ENCODE measurements at regions not wholly inside any gene's neighbourhood (a gene's known extent, or its start where the extent isn't known, plus 50 kb on each side); places are given as distances from the start of the nearest gene placed in this dataset.
"Not testable (repeated sequence)": the region's sequence is repeated elsewhere in the genome, so short reads cannot be mapped to it uniquely, and the experiment has no call there.

DNA sequence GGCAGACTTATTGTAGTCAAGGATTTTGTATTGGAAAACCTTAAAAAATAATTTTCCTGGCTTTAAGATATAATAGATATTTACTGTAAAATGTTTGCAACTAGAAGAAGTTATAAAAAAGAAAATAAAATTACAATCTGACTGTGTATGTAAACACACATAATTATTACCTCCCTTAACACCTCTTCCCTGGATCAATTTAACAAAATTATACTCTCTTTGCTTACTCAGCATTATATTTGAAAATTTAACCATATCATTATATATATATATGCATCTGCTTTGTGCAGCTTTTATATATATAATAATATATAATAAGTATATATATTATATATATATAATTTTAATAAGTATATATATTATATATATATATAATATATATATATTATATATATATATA is 131.7 kb upstream of the FAM98A start:
- ChIA-PET CTCF (no interaction called here), POLR2A (no interaction called here)

DNA sequence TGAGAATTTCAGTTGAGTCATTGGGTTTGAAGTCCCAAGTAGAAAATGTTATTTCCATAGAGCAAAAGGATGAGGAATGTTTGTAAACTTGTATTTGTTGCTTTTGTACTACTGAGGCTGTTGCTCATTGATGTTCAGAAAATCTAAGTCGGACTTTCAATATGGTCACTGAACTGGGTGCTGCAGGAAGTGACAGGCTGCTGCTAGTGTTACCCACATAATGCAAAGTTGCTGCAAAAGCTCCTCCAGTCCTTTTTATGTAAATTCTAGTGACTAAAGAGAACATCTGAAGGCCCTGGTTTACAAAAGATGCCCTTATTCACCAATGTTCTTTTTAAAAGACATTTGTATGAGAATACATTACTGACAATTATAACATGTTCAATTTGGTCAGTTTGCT is 131.1 kb upstream of the FAM98A start:
- ChIA-PET POLR2A (no interaction called here), CTCF (no interaction called here)

DNA sequence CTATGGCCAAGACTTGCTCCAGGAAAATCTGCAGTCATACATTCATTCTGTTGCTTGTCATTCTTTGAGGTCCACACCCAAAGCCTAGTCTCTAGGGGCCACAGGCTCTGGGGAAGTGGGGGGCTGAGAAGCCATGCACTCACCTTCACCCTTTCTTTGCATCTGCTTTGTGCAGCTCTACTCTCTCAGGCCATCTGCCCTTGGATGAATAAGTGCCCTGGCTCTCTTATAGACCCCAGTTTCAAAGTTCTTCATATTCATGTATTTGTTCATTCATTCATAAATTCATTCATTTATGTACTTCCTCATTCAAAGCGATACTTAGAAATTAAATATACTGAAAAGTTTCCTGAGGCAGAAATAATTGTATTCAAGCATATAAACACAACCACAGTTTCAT is 130.3 kb upstream of the FAM98A start:
- ChIA-PET CTCF (no interaction called here), POLR2A (no interaction called here)

DNA sequence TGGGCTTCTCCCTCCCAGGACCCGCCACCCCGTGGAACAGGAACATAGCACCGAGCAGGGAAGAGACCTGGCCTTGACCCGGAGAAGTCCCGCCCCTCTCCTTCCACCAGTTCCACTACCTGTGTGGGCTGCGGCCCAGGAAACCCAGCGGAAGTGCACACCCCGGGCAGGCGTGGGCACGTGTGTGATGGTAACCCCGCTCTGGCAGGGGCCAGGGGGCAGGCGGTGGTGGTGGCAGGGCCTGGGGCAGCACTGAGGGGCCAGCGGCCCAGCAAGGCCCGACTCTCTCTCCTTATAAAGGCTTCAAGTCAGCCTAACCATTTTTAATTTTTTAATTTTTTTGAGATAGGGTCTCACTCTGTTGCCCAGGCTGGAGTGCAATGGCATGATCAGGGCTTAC is 129.0 kb upstream of the FAM98A start:
- ChIA-PET CTCF (no interaction called here), POLR2A (no interaction called here)

DNA sequence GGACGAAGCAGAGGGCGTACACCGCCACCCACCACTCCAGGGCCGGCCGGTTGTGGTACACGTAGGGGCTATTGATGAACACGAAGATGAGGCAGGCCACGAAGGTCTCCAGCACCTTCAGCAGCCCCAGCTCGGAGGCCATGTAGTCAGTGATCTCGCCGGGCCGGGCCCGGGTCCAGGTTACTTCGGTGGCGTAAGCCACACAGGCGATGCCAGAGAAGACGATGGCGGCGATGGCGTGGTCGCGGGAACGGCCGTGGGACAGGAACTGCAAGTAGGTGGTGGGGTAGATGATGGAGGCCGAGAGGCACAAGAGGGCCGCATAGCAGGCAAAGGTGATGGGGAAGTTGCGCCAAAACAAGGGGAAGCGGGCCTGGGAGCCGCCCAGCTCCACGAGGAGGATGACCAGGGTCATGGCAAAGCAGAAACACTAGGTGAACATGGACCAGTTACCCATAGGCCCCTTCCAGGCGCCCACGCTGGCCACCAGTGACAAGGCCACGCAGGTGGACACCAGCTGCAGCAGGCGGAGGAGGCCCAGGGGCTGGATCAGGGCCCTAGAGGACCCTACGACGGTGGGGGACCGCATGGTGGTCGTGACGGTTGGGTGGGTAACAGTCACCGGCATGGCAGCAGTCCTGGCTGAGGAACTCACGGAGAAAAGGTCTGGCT is 128.4 kb upstream of the FAM98A start:
- ChIA-PET POLR2A (no interaction called here), CTCF (no interaction called here)

DNA sequence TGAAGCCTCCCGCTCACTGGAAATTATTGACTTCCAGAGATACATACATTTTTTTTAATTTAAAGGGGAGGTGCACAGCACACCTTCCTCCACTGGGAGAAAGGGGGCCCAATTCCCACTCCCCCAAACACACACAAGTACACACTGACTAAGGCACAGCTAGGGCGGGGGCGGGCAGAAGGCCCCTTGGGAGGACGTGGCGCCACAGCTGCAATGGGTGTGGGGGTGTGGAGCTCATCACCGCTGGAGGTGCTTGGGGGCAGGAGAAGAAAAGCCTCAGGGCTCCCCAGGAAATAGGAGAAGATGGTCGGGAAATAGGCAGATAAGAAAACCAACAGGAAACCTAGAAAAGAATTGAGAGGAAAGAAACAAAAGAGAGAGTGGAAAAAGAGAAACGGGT is 127.3 kb upstream of the FAM98A start:
- CTCF ChIA-PET = no interaction called here
- POLR2A ChIA-PET = no interaction called here

DNA sequence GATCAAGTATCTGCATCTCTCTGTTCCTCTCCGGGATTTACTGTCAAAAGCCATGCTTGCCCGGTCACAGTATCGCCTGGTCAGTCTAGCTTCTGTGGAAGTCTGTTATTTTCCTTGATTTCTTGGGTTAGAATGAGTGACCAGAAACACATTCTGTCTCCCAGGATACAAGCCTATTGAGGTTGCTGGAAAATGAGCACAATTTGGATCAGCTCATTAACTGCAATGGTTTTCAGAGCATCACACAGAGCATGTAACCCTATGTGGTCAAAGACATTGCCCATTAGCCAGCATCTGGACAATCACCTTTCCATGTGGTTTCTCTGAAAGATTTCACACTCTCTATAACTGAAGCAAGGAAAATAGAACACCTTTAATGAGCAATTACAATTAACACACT is 124.2 kb upstream of the FAM98A start:
- CTCF ChIA-PET = no interaction called here
- POLR2A ChIA-PET = no interaction called here

DNA sequence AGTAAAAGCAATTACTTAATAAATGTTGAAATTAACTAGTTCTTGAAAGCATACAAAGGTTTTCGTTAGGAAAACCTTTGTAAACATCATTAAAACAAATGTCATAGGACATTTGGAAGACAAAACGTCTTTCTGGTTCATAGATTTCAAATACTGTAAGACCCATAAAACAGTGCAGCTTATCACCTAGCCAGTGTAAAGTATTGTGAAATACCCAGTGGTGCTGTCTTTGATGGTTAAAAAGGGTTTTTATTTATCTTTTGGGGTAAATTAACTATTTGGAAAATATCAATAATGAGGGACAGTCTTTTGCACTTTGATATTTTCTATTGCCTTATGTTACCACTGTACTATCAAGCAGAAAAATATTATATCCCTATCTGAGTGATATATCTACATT is 120.0 kb upstream of the FAM98A start:
- ChIA-PET POLR2A (no interaction called here), CTCF (no interaction called here)

DNA sequence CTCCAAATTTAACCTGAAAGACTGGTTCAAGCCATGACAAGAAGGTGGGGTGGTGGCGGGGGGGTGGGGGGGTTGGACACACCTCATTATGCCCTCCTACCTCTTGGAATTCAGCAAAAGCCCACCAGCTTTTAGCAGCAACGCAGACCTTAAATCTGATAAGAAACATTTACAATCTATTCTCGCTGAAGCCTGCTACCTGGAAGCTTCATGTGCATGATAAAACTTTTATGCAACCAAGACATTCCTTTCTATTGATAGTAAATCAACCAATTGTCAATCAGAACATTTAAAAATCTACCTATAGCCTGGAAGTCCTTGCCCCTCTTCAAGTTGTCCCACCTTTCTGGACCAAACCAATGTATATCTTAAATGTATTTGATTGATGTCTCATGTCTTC is 113.6 kb upstream of the FAM98A start:
- ChIA-PET CTCF (no interaction called here), POLR2A (no interaction called here)

DNA sequence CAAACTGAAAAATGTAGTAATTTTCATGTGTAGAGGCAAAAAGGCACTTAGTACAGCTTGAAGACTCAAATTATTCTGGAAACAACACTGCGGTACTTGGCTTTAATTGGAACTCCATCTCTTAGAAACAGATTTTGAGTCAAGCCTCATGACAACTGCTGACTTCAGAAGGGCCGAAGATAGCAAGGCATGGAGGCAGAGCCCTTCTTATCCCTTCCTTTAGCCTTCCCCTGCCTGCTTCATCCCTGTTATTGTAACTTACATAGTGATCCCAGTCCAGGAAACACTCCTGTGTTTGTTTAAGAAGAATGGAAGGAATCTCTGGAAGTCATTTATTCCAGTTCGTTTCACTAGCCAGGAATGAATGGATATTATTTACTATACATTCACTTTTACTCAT is 110.9 kb upstream of the FAM98A start:
- POLR2A ChIA-PET = no interaction called here
- CTCF ChIA-PET = no interaction called here

DNA sequence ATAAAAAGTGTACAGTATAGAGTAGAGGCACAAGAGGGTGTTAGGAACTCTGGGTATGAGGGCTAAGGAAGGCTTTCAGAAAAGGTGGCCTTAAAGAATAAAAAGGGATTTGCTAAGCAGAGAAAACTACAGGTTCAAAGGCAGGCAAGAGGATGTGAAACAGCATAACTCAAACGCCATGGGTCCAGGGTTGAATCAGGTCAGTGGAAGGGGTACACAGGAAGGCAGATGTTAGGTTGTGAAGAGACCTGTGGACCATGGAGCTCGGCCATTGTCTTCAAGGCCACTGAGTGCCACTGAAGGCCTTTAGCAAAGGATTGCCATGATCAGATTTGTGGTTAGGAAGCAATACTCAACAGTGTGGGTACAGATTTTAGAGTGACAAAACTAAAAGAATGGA is 108.2 kb upstream of the FAM98A start:
- ChIA-PET POLR2A (no interaction called here), CTCF (no interaction called here)

DNA sequence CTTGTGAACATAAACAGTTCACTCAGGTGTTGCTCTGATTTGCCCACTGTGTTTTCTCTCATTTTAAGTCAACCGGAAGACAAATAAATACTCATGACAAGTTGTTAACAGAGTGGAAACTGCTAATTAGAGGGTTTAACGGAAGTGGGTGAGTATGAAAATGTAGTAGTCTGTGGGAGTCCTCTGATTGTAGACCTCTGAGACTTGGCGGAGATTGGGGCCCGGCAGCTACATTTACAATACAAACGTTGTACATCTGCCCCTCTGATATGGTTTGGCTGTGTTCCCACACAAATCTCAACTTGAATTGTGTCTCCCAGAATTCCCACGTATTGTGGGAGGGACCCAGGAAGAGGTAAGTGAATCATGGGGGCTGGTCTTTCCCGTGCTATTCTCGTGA is 107.3 kb upstream of the FAM98A start:
- ChIA-PET POLR2A (no interaction called here), CTCF (no interaction called here)

DNA sequence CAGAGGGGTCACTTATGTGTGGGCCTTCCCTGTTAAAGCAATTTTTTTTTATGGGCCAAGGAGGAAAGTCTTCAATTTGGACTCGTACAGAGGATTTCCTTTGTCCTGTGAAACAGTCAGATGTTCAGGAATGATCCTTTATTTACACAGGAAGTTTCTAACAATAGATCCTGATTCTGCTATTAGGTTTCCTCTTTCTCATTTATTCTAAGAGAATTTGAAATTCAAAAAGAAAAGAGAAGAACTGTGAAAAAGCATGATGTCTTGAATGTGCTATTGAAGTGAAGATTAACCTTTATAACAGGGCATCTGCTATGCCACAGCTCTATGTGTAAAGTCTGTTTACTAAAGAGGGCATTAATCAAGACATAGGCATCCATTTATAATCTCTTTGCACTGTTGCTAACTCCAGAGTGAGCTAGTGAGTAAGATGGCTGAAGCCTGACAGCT is 105.3 kb upstream of the FAM98A start:
- ChIA-PET POLR2A (no interaction called here), CTCF (no interaction called here)

DNA sequence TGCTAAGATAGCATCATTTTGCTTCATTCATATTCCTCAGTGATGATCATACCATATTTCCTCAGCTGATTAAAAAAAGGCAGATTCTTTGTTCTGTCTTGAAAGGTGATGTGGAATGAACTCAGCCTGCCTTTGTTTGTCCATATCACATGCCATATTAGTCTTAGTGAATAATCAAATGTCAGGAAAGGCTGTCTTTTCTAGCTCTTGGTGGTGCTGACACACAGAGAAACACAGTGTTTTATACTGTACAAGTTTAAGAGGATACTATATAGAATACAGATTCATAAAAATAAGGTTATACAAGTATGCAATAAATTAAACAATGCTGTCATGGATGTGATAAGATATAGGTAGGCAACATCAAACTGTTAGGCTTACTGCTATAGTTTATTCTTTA is 97.1 kb upstream of the FAM98A start:
- CTCF ChIA-PET = no interaction called here
- POLR2A ChIA-PET = no interaction called here

DNA sequence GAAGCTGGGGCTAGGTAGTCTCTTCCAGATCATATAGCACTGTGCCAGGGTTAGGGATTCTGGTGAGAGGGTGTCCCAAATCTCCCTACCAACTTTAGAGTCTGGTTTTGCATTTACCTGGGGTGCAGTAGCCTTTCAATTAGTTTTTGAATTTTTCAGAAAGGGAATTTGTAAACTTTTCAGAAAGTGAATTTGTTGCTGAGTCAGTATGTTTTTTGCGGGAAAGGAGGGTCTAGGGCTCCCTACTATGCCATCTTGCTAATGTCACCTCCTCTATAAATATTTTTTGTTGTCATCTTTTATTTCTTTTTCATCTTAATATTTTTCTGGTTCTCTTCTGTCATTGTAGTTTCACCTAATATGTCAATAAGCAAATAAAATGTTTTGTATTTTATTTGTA is 95.8 kb upstream of the FAM98A start:
- ChIA-PET POLR2A (no interaction called here), CTCF (no interaction called here)

DNA sequence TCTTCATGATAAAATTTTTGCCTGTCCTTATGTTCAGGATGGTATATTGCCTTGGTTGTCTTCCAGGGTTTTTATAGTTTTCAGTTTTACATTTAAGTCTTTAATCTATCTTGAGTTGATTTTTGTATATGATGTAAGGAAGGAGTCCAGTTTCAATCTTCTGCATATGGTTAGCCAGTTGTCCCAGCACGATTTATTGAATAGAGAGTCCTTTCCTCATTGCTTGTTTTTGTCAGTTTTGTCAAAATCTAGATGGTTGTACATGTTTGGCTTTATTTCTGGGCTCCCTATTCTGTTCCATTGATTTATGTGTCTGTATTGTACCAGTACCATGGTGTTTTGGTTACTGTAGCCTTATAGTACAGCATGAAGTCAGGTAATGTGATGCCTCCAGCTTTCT is 91.6 kb upstream of the FAM98A start:
- CTCF ChIA-PET, POLR2A ChIA-PET: not testable (repeated sequence)

DNA sequence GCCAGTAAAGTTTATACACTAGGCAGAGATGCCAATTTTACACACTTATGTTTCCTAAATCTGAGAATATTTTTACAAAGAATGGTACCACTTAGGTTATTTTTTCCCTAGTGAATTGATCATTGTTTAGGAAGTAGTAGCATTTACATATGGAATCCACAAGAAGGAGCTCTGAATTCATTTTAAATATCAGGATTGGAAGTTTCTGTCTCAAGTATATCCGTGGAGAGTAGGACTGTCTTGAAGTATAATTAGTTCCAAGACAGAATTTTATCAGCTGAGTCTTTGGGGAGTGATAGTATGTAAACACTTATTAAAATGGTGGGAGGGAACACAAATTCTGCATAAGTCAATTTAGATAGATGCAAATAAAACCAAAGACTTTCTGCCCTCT is 82.3 kb upstream of the FAM98A start:
- CTCF ChIA-PET = no interaction called here
- POLR2A ChIA-PET = no interaction called here

DNA sequence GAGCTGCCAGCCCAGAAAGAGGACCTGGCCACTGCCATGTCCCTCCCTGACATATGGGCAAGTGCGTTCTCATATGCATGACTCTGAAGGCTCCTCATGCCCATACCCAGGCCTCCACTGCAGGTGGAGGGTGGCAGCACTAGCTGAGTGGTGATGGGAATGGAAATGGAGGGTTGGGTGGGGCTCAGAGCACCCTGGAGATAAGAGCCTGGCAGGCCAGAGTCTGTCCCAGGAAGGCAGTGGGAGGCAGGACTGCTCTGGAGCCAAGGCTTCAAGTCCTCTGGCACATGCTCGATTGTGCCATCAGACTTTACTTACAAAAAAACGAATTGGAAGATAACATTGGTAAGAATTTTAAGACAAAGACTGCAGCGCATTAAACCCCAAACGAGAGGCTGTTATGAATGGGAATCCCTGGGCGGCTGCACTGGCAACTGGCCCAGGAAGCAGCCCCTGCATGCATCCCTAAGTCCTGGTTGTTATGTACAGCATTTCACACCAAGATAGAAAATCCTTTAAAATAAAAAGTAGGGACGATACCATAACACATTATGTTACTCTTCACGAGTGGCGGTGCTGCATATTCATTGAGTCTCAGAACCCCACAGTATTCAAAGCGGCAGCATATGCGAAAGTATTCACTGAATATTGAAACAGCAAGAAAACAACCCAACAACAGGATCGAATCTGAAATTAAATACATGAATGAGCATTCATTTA is 81.7 kb upstream of the FAM98A start:
- ChIA-PET CTCF (interaction anchor here (0.9 kb wide), 1 partner anchor 249 kb away, joined by 3 read pairs; no protein-coding TSS in a partner anchor), POLR2A (no interaction called here)

DNA sequence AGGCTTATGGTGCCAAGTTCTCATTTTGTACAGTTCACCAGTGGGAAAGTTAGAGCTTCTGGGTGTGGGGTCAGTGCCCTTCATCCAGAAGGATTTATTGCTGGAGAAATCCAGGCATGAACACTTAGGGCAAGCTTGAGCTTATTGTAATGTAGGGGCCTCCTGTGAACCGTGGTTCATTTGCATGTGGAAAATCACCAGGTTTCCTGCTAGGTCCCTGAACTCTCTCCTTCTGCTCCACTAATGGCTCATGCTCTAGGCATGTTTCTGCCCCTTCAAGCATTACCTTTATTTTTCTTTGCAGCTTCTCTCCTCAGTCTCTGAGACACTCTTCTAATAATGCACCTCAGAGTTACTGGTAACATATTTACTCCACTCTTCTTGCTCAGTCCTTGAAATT is 79.3 kb upstream of the FAM98A start:
- ChIA-PET CTCF (no interaction called here), POLR2A (no interaction called here)

DNA sequence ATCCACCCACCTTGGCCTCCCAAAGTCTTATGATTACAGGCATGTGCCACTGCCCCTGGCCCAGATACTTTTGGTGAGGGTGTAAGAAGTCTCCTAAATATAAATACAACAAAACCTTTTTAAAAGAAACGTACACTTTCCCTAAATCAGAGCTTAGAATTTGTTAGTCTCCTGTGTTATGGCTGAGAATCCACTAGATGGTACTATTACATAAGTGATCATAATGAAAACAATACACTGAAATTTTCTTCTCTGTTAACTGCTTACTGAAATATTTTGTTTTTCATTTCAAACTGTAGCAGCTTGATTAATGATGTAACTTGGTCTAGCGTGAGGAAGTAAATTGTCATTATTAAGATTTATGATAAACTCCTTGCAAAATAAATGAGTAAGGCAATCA is 74.8 kb upstream of the FAM98A start:
- POLR2A ChIA-PET = no interaction called here
- CTCF ChIA-PET = no interaction called here

DNA sequence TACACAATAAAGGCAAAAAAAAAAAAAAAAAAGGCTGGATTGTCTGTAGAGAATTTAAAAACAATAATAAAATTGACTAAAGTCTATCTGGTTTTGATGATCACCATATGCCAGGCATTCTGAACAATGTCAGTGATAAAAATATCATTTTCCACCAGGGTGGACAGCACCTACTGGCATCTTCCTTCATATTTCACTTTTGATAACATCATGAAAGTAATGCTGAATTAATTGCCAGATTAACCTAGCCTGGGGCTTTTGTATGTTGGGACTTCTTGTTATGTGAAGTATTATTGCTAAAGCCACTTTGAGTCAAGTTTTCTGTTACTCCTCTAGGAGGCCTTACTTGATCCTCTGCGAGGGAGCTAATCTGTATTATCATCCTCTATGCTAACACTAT is 73.8 kb upstream of the FAM98A start:
- CTCF ChIA-PET = no interaction called here
- POLR2A ChIA-PET = no interaction called here

DNA sequence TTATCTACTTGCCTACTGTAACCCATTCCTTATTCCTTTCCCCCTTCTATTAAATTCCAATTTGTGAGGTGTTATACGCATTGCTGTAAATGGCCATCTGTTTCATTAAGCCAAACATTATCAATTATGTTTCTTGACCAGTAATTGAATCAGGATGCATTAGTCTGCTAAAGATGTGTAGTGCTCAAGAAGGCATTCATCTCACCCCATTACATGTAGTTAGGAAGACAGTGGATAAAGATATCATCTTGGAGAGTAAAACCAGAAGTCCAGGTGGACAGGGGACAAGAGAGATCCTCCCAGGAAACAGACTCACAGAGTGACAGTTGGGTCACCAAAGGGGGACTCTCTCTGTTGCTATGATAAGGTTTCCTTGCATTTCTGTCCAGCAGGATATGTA is 73.3 kb upstream of the FAM98A start:
- POLR2A ChIA-PET = no interaction called here

DNA sequence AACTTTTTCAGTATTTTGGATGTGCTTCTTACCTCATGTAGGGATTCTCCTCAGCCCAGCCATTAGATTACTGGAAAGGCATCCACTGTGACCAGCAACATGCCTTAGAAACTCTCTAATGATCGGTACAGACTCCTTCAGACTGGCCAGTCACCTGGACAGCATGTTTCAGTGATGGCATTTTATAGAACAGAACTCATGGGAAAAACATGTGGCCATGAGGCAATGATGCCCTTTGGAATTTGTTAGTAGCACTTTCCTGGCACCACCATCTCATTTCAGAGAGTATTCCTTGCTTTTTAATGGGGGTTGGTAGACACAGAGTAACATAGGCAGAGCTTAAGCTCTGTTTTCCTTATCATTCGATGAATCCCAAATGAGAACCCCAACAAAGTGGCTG is 72.1 kb upstream of the FAM98A start:
- ChIA-PET POLR2A (no interaction called here), CTCF (no interaction called here)

More for the DNA sequence above, 73.3 kb upstream of the FAM98A start:
- CTCF ChIA-PET = no interaction called here
